ENCODE measurements at regions not wholly inside any gene's neighbourhood (a gene's known extent, or its start where the extent isn't known, plus 50 kb on each side); places are given as distances from the start of the nearest gene placed in this dataset.

DNA sequence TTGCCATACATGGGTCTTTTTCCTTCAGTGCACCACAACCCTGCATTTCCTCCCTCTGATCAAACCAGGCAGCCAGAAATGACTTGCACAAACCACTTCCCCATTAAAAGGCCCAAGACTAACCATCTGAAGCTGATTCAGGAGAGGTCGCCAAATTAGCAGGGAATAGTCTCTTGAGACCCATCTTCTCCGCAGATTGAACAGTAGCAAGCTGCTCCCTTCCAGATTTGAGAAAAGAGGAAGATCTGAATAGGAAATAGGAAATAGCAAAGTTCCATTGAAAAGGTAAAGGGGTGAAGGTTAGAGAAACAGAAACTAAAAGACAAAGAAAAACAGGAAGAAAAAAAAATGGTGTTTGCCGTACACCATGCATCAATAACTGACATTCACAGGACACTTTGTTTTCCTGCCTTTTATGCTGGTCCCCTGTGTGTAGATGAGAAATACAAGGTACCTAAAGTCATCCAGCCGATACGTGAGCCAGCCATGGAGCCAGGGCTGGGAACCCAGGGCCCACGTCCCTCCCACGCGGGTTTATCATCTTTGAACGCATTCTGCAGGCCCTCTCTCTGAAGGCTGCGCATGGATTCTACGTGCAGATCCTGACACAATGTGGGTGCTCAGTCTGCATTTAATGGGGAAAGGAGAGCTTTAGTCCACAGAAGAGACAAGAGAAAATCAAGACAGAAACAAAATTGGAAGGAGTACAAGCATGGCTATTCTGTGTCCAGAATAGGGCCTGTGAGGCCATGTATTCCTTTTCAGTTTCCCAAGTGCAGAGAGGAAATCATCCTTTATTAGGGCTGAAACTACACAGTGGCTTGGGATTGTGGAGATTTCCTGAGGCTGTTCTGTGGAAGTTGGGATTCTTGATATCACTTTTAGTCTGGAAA is 268.4 kb upstream of the NPVF start:
- H3K27me3 Mint-ChIP-seq, result peaks cover 2% of the 10 kb centered on the region

DNA sequence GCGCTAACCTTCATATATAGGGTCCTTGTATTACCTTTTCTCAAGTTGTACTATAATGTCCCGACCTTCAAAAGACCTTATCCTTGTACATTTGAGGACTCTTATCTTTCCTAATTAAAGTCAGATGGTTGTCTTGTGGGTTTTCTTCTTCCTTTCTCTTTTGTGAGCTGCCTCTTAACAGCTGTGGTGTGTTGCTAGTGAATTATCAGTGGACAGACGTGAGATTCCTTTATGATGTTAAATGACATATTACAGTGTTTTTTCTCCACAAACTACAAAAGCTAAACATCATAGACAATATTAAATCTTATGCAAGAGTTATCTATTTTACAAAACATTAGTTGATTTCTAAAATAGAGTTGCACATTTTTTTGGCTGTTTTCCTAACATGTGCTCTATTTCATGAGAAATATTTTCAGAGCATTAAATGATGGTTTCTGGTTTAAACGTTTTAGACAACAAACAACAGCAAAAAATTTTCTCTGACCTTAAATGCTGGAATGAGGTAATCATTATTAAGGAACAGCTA is 272.2 kb upstream of the NPVF start:
- TF ChIP-seq, protein P1, sequence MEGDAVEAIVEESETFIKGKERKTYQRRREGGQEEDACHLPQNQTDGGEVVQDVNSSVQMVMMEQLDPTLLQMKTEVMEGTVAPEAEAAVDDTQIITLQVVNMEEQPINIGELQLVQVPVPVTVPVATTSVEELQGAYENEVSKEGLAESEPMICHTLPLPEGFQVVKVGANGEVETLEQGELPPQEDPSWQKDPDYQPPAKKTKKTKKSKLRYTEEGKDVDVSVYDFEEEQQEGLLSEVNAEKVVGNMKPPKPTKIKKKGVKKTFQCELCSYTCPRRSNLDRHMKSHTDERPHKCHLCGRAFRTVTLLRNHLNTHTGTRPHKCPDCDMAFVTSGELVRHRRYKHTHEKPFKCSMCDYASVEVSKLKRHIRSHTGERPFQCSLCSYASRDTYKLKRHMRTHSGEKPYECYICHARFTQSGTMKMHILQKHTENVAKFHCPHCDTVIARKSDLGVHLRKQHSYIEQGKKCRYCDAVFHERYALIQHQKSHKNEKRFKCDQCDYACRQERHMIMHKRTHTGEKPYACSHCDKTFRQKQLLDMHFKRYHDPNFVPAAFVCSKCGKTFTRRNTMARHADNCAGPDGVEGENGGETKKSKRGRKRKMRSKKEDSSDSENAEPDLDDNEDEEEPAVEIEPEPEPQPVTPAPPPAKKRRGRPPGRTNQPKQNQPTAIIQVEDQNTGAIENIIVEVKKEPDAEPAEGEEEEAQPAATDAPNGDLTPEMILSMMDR (IDR thresholded peaks at IDR 0.05; ENCODE audit: unreplicated experiment), result no peak
- Mint-ChIP-seq H3K36me3 (ENCODE audit: insufficient read depth) (no peaks in the 10 kb centered on the region), H3K9me3 (ENCODE audit: low read depth) (no peaks in the 10 kb centered on the region), H3K4me1 (ENCODE audit: low read depth) (peaks cover 9% of the 10 kb centered on the region), H3K27ac (no peak overlapping the region), H3K4me3 (ENCODE audit: low read depth) (no peak overlapping the region), H3K27me3 (peaks cover 4% of the 10 kb centered on the region)
- DNase-seq (ENCODE audit: low spot score, unreplicated experiment), result no peak

More for the DNA sequence above, 268.4 kb upstream of the NPVF start:
- DNase-seq (ENCODE audit: low spot score, unreplicated experiment), result no peak
- peaks cover 16% of the 10 kb centered on the region for H3K4me1 Mint-ChIP-seq (ENCODE audit: low read depth)
- H3K27ac Mint-ChIP-seq, result no peak overlapping the region
- H3K9me3 Mint-ChIP-seq (ENCODE audit: low read depth), result no peaks in the 10 kb centered on the region
- TF ChIP-seq, protein P1 (IDR thresholded peaks at IDR 0.05; ENCODE audit: unreplicated experiment), result no peak
- H3K4me3 Mint-ChIP-seq (ENCODE audit: low read depth), result no peak overlapping the region
- no peaks in the 10 kb centered on the region for H3K36me3 Mint-ChIP-seq (ENCODE audit: insufficient read depth)

DNA sequence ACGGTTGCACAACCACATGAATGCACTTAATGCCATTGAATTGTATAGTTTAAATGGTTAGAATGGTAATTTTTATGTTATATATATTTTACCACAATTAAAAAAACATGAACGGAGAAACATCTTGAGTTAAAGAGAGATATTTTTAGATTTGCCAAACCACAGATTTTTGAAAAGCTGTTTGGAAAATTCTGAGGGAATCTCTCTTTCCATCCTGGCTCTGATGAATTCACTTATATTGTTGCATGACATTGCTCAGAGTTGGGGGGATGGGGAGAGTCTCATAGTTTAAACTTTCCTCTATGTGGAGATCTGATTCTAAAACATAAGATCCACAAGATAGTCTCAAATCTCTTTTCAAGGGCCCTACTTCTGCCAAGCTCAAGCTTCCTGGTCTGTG is 275.0 kb upstream of the NPVF start:
- peaks cover 5% of the 10 kb centered on the region for H3K4me1 Mint-ChIP-seq (ENCODE audit: low read depth)
- H3K4me3 Mint-ChIP-seq (ENCODE audit: low read depth), result no peak overlapping the region
- no peaks in the 10 kb centered on the region for H3K36me3 Mint-ChIP-seq (ENCODE audit: insufficient read depth)
- no peak for DNase-seq (ENCODE audit: low spot score, unreplicated experiment)
- TF ChIP-seq, protein P1 (IDR thresholded peaks at IDR 0.05; ENCODE audit: unreplicated experiment), result no peak
- H3K9me3 Mint-ChIP-seq (ENCODE audit: low read depth), result peaks cover 8% of the 10 kb centered on the region
- H3K27ac Mint-ChIP-seq, result no peak overlapping the region
- peaks cover 4% of the 10 kb centered on the region for H3K27me3 Mint-ChIP-seq

DNA sequence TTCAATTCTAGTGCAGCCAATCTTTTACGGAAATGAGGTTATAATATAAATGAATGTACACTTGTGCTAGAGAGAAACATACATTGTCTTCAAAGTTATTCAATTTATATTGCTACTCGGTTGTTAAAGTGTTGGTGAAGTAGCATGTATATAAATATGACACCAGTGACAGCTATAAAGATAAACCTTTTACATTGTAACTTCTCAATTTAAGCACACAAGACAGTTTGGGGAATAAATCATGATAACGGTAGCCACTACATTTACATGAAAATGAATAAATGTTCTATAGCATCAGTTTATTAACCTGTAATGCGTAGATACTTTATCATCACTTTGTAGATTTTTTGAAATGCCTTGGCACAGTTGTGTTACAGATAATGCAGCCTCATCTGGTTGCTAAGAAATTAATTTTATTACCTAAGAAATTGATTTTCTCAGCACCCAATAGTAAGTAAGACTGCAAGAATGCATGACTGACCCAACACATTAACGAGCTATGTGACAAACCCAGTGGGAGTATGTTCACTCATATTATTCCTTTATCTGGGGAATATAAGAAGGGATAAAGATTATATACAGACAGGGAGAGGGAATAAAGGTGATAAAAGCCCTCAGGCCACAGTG is 283.9 kb upstream of the NPVF start:
- H3K9me3 Mint-ChIP-seq (ENCODE audit: low read depth), result peaks cover 17% of the 10 kb centered on the region
- DNase-seq (ENCODE audit: low spot score, unreplicated experiment), result no peak
- no peak overlapping the region for H3K4me3 Mint-ChIP-seq (ENCODE audit: low read depth)
- H3K36me3 Mint-ChIP-seq (ENCODE audit: insufficient read depth), result peaks cover 2% of the 10 kb centered on the region
- no peak overlapping the region for H3K27ac Mint-ChIP-seq
- TF ChIP-seq, protein P1 (IDR thresholded peaks at IDR 0.05; ENCODE audit: unreplicated experiment), result no peak
- H3K4me1 Mint-ChIP-seq (ENCODE audit: low read depth), result peaks cover 4% of the 10 kb centered on the region
- no peaks in the 10 kb centered on the region for H3K27me3 Mint-ChIP-seq

DNA sequence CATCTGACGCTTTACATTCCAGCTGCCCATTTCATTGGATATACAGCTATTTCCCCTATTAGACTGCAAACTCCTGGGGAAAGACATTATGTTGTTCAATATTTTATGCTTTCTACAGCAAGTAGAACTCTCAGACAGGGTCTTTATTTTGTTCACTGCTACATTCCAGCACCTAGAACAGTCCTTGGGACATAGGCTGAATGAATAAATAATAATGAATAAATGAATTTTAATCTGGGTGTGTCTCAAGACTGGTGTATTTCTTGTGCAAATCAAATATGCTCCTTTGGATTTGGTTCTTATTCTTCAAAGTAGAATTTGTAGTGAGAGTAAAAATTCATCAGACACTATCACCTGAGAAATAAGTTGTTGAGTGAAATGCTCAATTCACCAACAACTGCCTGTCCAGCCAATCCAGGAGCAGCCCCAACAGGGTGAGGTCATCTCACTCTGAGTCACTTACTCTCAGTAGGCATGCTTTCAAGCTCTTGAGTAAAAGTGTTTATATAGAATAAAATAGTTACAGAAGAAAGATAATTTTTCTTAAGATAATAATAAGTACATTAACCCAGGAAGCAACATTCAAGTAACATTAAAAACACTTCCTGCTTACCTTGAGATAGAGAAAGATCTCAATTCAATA is 287.5 kb upstream of the NPVF start:
- DNase-seq (ENCODE audit: low spot score, unreplicated experiment), result no peak
- Mint-ChIP-seq H3K9me3 (ENCODE audit: low read depth) (no peaks in the 10 kb centered on the region), H3K4me3 (ENCODE audit: low read depth) (no peak overlapping the region), H3K27me3 (no peaks in the 10 kb centered on the region), H3K27ac (no peak overlapping the region), H3K36me3 (ENCODE audit: insufficient read depth) (no peaks in the 10 kb centered on the region), H3K4me1 (ENCODE audit: low read depth) (no peaks in the 10 kb centered on the region)
- TF ChIP-seq, protein P1 (IDR thresholded peaks at IDR 0.05; ENCODE audit: unreplicated experiment), result no peak

Measured in progenitor cell of endocrine pancreas (in vitro differentiated cells).